Adrenal gland (tissue), 9 donors: ENCODE measurements at regions not wholly inside any gene's neighbourhood (a gene's known extent, or its start where the extent isn't known, plus 50 kb on each side); places are given as distances from the start of the nearest gene placed in this dataset.

ENCODE experiments used
- DNase-seq, 7 donors: peaks; one replicate each; pipeline ENCODE4 v3.0.0-alpha.2; 2019 to 2020
- H3K27ac ChIP-seq, 5 donors: fragments of 200-600 bp; sonication (generic) in 4 of 5; 1 replicate in 3 of 5; 2 replicates in 2 of 5; pipeline versions ENCODE4 v1.5.1 to v1.8.0; 2016 to 2020; ENCODE audit warnings: mild to moderate bottlenecking in 1 of 5
- H3K27me3 ChIP-seq: fragments of 200-600 bp; 2 replicates; pipeline ENCODE4 v1.8.0; 2021
- H3K36me3 ChIP-seq, 2 donors: fragments of 200-600 bp; replicated peaks in 1 of 2; 1 replicate in 1 of 2; 2 replicates in 1 of 2; pipeline versions ENCODE4 v1.5.1 to v1.8.0; 2018 to 2022
- H3K4me1 ChIP-seq, 2 donors: fragments of 200-600 bp; replicated peaks in 1 of 2; 1 replicate in 1 of 2; 2 replicates in 1 of 2; pipeline versions ENCODE4 v1.5.1 to v1.8.0; 2018 to 2021
- H3K4me3 ChIP-seq, 4 donors: fragments of 200-600 bp; sonication (generic) in 3 of 4; one replicate each; pipeline ENCODE4 v1.5.1; 2016 to 2018
- H3K9me3 ChIP-seq, 3 donors: fragments of 200-600 bp; sonication (generic) in 1 of 3; replicated peaks in 1 of 3; 1 replicate in 2 of 3; 2 replicates in 1 of 3; pipeline versions ENCODE4 v1.5.1 to v1.8.0; 2016 to 2021
- POLR2A ChIP-seq, 2 donors: fragments of 450-650 bp; IDR thresholded peaks; one replicate each; pipeline ENCODE4 v1.6.1; 2017; ENCODE audit warnings: antibody characterized with exemption in 2 of 2, mild to moderate bottlenecking in 2 of 2, moderate library complexity in 1 of 2
- WGBS, 4 donors: extraction: QIAGEN DNeasy Blood & Tissue Kit in 2 of 4; methylation state at CpG; one replicate each; pipeline versions ENCODE4 v1.1.5 to v1.1.7; 2013 to 2017; 5-methylcytosine and 5-hydroxymethylcytosine counted together
- intact Hi-C, 2 donors: fragments of 100-400 bp; cut with DNase I; formaldehyde crosslinking; loops; one replicate each; pipeline versions ENCODE4 v1.14.1 to v1.15.0; 2022 to 2023
- TF ChIP-seq, protein P1 (sequence below), 6 experiments: fragments of 450-650 bp in 4 of 6; fragments of 200-600 bp in 2 of 6; sonication (generic) in 1 of 6; IDR thresholded peaks; 1 replicate in 5 of 6; 2 replicates in 1 of 6; pipeline versions ENCODE4 v1.5.1 to v1.8.0; 2016 to 2021; ENCODE audit warnings: antibody characterized with exemption in 6 of 6, mild to moderate bottlenecking in 2 of 6, moderate library complexity in 1 of 6
- donor health status: healthy with polysubstance abuse.
- donor health status: Bipolar disorder and iron deficiency.
- donor health status: DM: yes; HTN: yes; CAD: no.
- donor health status: DM: no; HTN: no; CAD: no.
- donor health status: DM: no; HTN: no; CAD: no.

DNA sequence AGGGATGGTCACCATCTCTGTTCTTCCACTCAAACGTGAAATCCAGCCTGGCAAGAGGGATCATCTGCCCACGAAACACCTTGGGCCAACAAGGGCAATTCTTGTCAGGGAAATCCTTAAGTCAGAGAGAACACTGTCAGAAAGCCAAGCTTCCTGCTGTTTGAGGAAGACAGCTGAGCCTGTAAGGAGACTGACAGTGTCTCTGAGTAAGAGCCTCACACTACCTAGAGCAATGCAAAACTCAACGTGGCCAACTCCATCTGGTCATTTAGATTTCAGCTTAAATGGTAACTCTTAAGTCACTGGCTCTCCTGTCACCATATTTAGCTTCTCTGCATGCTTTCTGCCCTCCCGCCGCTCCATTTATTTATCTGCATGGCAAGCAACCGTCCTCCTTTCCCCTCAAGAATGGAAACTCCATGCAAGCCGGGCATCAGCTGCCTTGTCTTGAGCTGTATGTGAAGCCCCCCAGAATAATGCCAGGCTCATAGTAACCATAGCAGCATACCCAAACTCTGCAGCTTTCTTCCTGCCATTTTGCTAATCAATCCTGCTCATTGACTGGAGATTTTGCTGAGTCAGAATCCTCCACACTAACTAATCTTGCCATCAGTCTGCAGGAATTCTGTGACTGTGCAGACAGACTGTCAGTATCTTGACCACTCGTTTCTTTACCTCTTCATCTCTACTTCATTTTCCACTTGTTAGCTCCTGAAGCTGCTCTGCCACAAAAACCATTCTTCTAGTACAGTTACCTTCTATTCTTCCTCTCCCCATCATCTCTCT is 159.8 kb downstream of the IRS2 start:
- DNase-seq: no peak
- TF ChIP-seq, protein P1, sequence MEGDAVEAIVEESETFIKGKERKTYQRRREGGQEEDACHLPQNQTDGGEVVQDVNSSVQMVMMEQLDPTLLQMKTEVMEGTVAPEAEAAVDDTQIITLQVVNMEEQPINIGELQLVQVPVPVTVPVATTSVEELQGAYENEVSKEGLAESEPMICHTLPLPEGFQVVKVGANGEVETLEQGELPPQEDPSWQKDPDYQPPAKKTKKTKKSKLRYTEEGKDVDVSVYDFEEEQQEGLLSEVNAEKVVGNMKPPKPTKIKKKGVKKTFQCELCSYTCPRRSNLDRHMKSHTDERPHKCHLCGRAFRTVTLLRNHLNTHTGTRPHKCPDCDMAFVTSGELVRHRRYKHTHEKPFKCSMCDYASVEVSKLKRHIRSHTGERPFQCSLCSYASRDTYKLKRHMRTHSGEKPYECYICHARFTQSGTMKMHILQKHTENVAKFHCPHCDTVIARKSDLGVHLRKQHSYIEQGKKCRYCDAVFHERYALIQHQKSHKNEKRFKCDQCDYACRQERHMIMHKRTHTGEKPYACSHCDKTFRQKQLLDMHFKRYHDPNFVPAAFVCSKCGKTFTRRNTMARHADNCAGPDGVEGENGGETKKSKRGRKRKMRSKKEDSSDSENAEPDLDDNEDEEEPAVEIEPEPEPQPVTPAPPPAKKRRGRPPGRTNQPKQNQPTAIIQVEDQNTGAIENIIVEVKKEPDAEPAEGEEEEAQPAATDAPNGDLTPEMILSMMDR (IDR thresholded peaks at IDR 0.05): no peak
- TF ChIP-seq POLR2A (IDR thresholded peaks at IDR 0.05): no peak
- intact Hi-C loops: no loop called here
- Histone ChIP-seq H3K27me3 (no peaks in the 10 kb centered on the region), H3K27ac (no peak overlapping the region), H3K36me3 (no peaks in the 10 kb centered on the region), H3K9me3 (no peaks in the 10 kb centered on the region), H3K4me1 (no peaks in the 10 kb centered on the region), H3K4me3 (no peak overlapping the region)
- 72 to 75% (median 74%) methylated on average over 8 of the region's 8 CpGs for WGBS, 4 donors

GRCh38 chr13:109625156-109625555 is 161.2 kb downstream of the IRS2 start:
- intact Hi-C loops: no loop called here
- H3K4me3 ChIP-seq: no peak overlapping the region
- H3K9me3 ChIP-seq: no peaks in the 10 kb centered on the region

GRCh38 chr13:109622006-109622405 is 164.4 kb downstream of the IRS2 start:
- Histone ChIP-seq H3K27me3 (no peaks in the 10 kb centered on the region), H3K4me3 (no peak overlapping the region), H3K27ac (no peak overlapping the region), H3K4me1 (no peaks in the 10 kb centered on the region), H3K36me3 (no peaks in the 10 kb centered on the region), H3K9me3 (no peaks in the 10 kb centered on the region)
- DNase-seq: no peak
- WGBS, 4 donors: 85 to 92% (median 88%) methylated on average over 4 of the region's 4 CpGs
- TF ChIP-seq, protein P1 (IDR thresholded peaks at IDR 0.05): no peak
- TF ChIP-seq POLR2A (IDR thresholded peaks at IDR 0.05): no peak
- intact Hi-C loops: no loop called here

More at GRCh38 chr13:109625156-109625555, 161.2 kb downstream of the IRS2 start:
- Histone ChIP-seq H3K36me3 (no peaks in the 10 kb centered on the region), H3K4me1 (no peaks in the 10 kb centered on the region), H3K27me3 (no peaks in the 10 kb centered on the region), H3K27ac (no peak overlapping the region)
- DNase-seq: no peak
- 69 to 100% (median 99%) methylated on average over 1 of the region's 1 CpG for WGBS, 4 donors
- TF ChIP-seq, protein P1 (IDR thresholded peaks at IDR 0.05): no peak
- TF ChIP-seq POLR2A (IDR thresholded peaks at IDR 0.05): no peak

DNA sequence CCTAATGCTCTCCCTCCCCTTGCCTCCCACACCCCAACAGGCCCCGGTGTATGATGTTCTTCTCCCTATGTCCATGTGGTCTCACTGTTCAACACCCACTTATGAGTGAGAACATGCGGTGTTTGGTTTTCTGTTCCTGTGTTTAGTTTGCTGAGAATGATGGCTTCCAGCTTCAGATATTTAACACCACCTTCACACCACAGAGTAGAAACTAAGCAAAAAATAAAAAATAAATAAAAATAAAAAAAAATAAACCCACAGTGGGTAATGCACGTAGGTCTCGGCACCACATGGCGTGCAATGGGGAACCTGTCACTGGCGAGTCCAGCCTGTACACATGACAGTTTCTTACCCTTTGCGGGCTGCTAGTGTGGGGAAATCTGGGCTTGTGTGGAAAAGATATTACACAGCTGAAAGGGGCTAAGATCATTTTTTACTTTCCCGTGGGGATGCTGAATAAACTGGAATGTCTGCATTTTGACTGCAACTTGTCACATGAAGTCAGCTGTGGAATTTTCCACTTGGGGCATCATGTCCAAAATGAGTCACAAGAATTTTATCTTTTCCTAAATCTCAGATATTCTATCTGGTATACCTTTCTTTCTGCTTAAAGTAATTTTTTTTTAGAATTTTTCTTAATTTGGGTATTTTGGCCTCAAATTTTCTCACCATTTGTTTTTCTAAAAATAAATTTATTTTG is 170.5 kb downstream of the IRS2 start:
- TF ChIP-seq POLR2A (IDR thresholded peaks at IDR 0.05): no peak
- TF ChIP-seq, protein P1 (IDR thresholded peaks at IDR 0.05): no peak
- peak in 2 of 7 donors; percentile 9 to 12 for DNase-seq
- intact Hi-C loops: no loop called here
- no peaks in the 10 kb centered on the region for H3K4me1 ChIP-seq
- H3K27me3 ChIP-seq: no peaks in the 10 kb centered on the region
- H3K4me3 ChIP-seq: no peak overlapping the region
- H3K36me3 ChIP-seq: no peaks in the 10 kb centered on the region
- no peak overlapping the region for H3K27ac ChIP-seq
- H3K9me3 ChIP-seq: no peaks in the 10 kb centered on the region
- 83 to 87% (median 86%) methylated on average over 8 of the region's 8 CpGs for WGBS, 4 donors
